Muscle of back (tissue), 3 donors: ENCODE measurements at regions not wholly inside any gene's neighbourhood (a gene's known extent, or its start where the extent isn't known, plus 50 kb on each side); places are given as distances from the start of the nearest gene placed in this dataset.

ENCODE experiments used
- DNase-seq, 3 donors: peaks; one replicate each; pipeline versions ENCODE4 v3.0.0 to v3.0.0-alpha.2; 2013

DNA sequence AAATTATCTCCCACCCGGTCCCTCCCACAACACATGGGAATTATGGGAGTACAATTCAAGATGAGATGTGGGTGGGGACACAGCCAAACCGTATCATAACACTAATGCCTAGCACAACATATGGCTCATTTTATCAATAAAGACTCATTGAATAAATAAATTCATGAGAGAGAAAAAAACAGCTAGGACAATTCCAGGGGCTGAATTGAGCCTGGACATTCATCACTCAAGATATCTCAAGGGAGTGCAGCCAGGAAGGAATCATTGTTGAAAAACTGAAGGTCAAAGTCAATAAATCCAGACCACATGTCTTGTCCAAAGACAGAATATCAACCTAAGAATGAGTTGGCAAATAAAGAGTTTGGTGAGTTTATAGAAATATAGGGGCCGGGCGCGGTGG, 644.1 kb downstream of the PLPP3 start:
- DNase-seq = no peak

DNA sequence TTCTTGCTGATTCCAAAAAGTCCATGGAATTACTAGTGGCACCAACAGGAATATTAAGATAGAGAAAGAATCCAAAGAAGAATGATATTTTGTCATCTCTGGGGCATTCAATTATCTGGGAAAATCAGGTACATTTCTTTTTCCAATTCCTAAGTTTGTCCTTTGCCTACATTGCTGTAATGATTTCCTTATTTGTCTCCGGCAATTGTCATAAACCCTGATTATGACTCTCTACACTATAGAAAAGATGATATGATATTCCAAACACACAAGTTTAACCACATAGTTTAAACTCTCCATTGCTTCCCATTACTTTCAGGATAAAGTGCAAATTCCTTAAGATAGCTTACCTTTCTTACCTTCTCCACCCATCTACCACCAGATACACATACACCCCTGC, 647.0 kb downstream of the PLPP3 start:
- DNase-seq = no peak

DNA sequence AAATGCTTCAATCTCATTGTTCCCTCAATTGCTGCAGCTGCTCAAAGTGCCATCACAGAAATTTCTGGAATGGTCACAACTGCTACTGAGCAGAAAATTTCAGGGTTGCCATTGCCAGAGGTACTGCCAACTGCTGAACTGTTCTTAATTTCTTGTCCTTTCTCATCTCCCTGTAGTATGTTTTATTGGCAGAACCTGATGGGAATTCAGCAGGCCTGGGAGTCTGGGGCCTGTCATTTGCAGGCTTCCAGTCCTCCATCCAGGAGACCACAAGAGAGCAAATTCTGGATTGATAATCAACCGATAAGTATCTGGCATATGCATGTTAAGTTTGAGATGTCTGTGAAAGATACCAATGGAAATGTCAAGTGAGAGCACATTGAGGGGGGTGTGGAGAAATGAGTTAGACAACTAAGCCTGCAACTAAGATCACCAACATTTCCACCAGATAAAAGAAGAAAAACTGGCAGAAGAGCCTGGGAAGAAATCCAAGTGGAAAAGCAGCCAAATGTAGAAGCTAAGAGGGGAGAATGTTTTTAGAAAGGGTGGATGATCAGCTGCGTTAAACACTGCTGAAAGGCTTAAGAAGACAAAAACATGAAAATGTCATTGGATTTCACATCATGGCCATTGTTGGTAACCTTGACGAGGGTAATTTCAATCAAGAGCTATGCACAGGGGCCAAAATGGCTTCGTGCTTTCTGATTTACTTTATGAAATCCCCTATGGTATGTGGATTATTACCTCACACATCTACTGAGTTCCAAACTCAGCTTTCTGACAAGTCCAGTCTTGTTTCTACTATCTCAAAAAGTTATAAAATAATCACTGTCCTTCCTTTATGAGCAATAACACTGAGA, 648.1 kb downstream of the PLPP3 start:
- peak; percentile 79 to 93 (median 81) for DNase-seq

DNA sequence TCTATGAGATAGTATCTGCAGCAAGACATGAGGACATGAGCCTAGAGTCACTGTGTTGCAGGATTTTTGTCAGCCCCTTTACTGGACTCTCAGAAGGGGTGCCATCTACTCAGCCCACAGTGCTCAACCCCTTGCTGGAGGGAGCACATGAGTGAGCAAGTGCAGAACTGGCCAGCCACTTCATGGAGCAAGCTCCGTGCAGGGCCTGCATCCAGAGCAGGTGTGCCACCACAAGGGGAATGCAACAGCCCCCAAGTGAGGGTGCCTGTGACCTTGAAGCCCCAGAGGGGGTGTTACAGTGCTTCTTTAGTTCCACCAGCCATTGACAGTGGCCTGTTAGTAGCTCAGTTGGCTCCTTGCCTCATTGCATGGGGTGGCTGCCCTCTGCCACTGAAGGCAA, 649.7 kb downstream of the PLPP3 start:
- no peak for DNase-seq

DNA sequence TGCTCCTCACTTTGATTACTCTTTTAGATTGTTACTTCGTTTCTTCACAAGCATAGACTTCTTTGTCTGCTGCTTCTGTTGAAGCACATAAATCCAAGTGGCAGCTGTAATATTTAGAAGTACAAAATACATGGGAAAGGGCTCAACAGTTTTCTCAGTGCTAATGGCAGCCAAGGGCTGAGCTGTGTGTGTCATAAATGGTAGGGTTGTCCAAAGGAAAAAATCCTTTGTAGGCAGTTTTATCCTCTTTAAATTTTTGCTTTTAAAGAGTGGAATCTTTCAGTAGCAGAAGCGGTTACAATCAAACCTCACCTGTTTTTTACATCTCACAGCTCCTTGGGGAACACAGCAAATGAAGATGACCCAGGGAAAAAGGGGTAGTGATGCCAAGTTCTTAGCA, 650.8 kb downstream of the PLPP3 start:
- DNase-seq = peak in 2 of 3 donors; percentile 42 to 63

DNA sequence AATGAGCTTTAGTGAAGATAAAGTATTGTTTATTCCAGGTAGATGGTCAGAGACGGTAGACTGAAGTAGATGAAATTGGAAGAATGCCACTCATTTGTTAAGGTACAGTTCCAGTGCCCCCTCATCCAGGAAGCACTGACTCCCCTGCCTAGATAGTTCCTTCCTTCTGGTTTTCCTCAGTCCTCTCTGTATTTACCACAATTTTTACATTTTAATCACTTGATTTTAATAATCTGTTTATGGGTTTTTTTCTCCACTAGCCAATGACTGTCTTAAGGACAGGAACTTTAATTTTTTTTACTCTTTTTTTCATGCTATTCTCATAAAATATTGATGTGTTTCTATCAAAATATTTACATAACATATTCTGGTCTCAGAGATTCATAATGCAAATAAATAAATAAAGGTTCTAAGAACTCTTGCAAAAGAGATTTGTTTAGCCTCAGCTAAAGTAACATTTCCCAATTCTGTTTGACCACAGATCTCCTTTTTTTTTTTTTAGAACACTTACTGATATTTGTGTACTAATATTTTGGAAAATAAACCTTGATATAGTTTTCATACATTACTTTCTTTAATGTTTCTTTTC, 651.6 kb downstream of the PLPP3 start:
- no peak for DNase-seq

DNA sequence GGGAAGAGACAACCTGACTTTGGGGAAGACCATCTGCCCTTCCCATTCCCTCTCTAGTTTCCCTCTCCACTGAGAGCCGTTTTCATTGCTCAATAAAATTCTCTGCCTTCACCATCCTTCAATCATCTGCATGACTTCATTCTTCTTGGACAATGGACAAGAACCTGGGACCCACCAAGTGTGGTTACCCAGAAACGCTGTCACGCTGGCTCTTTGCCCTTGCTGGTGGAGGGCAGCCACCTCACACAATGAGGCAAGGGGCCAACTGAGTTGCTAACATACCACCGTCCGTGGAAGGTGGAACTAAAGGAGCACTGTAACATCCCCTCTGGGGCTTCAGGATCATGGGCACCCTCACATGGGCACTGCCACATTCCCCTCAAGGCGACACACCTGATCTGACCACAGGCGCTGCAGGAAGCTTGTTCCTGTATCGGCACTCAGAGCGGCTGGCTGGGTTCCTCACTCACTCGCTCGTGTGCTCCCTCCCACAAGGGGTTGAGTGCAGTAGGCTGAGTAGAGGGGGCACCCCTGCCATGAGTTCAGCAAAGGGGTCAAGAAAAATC, 652.4 kb downstream of the PLPP3 start:
- no peak for DNase-seq

DNA sequence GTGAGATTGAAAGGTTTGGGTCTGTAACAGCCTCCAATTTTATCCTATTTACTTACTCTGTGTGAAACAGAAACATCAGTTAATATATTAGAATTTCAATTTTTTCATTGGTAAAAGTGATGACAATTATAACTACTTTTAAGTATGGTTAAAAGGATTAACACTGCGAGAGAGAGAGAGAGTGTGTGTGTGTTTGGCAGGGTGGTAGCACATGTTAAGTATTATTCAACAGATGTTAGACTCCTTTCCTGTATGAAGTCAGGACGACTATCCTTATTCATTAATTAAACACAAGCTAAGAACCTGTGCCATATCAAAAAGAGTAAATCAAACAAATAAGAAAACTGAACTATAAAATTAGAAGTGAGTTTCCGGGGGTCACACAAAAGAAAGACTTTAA, 662.5 kb downstream of the PLPP3 start:
- DNase-seq = no peak

DNA sequence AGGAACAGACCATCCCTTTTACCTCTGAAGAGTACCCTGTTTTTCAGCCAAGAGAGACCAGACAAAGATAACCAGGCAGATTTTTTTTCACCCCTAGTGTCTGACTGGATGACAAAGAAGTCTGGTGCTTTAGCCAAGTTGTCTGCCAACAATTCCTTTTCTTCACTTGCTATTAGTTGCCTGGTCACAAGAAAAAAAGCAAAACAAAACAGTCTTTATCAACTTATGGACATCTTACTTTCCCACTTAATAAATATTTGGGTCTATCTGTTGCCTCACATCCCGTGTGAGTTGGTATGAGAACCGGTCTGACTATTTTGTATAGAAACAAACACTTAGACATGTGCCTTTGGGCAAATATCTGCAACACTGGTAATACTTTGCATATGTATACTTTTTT, 662.9 kb downstream of the PLPP3 start:
- DNase-seq = no peak

DNA sequence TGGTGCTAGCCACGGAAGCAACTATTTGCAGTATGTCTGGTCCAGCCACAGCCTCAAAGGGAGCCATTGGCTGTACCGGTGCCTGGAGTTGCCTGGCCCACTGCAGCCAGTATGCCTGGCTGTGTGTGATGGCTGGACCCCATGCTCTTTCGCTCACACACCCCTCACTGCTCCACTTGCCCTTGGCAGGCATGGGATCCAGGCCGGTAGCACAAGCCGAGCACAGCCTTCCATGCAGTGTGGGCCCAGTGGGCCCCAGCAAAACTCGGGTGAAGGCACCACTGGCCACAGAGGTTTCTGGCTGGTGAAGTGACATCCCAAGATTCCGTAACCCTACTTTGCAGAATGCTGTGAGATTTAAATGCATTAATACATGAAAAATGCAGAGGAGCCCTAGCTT, 665.8 kb downstream of the PLPP3 start:
- DNase-seq = no peak

DNA sequence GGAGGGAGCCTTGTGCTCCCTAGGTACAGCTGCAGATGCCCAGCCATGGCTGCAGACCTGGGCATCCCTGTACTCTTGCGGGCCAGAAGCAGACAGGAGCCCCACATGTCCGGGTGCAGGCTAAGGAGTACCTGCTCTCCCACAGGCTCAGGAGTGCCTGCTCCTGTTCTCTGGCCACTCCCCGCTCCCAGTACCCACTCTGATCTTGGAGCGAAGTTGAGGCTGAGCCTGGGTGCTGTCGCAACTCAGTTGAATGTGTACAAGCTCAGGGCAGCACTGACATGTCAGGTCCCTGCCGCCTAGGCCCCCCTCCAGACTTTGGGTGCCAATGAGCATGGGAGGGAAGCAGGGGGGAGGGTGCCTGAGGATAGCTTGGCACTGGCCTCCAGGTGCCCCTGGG, 666.9 kb downstream of the PLPP3 start:
- no peak for DNase-seq

DNA sequence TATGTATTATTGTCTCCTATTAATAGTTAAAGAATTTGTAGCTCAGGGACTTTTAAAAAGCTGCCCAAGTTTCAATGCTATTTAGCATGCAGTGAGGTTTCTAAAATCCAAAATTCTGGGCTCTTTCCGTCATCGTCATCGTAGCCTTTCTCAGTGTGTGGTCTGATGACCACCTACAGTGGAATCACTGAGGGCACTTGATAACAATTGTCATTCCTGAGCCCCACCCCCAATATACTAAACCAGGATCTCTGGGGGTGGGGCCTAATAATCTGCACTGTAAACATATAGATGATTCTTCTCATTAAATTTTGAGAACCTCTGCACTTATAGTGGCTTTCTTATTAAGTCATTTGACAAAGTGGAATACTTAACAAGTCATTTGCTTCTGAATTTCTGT, 674.8 kb downstream of the PLPP3 start:
- DNase-seq = no peak

DNA sequence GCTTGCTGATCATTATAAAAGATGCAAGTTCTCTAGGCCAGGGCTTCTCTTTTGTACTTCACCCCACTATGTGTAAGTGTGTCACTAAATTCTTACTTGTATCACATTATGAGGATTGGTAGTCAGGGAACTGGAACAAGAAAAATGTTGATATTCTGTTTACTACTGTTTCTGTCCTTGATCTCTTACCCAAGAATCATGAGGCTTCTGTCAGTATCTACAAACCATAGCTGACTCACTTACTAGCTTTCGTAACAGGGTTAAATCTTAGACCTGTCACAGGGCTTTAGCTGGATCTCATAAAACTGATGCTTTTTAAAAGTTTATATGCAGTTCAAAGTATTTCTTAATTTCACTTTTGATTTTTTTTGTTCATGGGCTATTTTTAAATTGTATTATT, 681.2 kb downstream of the PLPP3 start:
- DNase-seq = no peak

DNA sequence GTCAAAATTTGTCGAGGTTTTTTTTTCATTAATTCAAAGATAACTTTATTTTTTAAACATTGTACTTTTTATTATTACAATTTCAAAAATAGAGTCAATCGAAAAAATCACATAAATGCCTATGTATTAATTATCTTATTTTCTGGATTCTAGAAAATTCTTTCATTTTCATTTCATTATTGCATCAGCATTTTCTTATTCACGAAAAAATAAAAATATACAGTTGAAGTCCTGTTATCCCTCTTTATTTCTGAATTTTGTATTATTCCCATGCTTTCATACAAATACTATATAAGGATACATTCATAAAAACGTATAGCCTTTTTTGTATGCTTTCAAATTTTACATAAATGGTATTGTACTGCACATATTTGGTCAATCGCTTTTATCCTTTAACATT, 681.0 kb upstream of the USP24 start:
- DNase-seq = no peak

DNA sequence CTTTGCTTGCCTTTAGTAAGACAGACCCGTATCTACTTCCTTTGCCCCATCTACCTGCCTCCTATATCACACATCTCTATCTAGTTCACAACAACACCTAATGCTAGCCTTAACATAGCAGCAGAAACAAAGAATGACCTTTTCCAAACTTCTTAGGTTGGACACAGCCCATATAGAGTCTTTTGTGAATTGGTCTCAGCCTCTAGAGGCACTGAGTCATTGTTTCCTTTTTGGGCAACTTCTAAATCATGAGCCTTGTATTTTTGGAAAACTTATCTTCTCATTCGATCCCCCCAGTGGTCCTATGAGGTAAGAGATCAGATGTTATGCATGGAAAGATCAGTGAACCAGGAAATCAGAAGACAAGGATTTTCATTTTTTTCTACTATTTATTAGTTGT, 679.4 kb upstream of the USP24 start:
- DNase-seq = no peak

DNA sequence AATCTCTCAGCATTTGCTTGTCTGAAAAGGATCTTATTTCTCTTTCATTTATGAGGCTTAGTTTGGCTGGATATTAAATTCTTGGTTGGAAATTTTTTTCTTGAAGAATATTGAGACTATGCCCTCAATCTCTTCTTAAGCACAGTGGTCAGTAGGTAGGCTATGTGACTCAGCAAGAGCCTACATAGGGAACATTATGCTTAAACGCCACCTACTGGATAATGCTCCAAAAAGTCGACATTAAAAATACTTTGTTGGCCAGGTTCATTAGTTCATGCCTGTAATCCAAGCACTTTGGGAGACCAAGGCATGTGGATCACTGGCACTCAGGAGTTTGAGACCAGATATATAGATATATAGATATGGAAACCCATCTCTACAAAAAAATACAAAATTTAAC, 678.0 kb upstream of the USP24 start:
- DNase-seq = no peak

DNA sequence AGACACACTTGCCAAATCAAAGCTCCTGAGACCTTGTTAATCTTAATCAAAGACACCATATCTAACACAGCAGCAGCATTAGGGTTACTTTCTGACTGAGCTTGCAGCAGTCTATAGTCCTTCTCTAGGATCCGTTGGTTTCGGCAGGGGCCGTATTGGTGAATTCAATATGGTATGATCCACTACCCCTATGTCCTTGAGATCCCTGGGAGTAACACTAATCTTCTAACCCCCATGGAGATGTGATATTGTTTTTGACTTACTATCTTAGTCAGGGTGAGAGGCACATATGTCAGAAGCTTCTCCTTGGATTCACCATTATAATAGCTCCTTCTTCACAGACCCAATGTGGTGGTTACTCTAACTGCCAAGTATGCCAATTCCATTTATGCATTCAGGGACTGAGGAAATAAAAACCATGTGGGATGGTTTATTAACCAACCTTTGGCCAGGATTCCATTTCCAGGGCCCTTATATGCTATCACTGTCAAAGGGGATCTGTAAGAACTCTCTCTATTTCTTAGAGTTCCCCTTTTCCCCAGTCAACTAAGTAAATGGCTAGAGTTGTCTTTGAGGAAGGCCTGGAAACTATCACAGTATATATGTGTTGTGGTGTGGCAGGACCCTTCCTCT, 673.6 kb upstream of the USP24 start:
- no peak for DNase-seq

DNA sequence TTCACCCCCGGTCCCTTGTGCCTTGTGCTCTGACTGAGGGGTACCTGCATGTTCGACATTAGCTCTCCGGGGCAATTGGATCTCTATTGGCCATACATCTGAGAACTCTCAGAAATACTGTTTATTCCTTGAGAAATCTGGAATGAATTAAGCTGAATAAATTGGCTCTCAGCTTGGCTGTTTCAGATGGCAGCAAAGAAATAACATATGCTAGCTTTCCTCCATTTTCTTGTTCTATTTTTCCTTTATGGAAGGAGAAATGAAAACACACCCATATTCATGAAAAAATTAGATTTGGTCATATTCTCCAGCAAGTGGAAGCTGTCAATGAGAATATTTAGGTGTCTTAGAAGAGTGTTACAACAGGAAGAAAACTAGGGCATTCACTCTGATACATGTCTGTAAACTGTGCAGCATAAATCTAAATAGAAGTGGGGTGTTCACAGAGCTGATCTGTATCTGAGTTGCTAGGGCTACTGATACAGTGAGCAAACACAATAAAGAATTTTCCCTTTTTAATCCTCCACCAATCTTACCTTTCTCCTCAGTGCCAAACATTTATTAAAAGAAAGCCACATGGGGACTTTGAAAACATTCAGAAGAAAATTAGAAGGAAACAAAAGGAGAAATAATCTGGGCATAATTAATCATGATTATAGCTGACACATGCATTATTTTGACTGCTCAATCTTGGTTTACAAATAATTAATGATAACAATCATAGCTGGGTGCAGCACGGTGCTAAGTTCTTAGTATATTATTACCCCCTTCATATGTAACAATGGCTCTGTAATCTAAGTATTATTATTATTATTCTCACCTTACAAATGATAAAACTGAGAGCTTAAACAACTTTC, 671.9 kb upstream of the USP24 start:
- DNase-seq = peak in 1 of 3 donors; percentile 43

DNA sequence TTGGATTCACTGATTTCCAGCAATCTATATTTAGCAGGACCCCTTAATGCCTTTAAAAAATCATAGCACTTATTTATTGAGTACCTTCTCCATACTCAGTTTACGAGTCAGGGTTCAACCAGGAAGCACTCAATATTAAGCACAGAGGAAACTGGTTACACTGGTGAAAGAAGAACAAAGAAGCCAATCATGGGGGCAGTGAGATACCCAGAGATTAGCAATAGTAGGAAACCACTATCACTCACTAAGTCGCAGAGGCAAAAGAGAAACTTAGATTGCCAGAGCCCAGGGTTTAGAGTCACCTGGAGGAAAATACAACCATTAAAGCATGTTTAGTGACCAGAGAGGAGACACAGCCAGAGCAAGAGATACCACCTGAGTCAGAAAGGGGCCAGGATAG, 670.5 kb upstream of the USP24 start:
- no peak for DNase-seq

DNA sequence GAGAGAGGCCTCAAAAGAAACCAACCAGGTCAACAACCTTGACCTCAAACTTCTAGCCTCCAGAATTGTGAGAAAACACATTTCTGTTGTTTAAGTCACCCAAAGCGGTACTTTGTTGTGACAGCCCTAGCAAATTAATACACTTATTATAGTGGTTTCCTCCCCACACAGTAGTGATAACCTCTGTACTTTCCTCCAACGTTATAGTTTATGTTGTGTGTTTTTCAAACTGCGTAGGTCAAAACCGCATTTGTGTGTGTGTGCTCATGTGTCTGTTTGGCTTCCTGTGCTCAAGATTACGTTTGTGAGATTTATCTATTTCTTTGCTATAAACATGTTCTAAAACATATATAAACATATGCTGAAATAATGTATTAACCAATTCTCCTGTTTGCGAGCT, 667.8 kb upstream of the USP24 start:
- no peak for DNase-seq

DNA sequence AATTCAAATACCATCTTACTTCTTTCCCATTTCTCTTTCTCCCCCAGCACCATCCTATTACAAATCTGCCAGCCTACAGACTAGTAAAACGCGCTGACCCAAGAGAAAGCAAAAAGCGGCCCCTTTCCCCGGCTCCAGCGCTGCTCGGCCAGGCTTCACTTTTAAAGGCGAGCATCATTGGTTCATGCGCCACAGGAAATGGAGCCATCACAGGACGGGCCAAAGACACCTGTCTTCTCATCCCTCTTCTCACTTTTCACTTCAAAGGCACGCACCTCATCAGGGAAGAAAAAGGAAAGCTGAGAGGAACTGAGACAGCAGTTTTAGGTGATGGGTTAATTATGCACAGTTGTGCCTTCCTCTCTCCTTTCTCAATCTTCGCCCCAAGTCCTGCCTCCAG, 664.2 kb upstream of the USP24 start:
- no peak for DNase-seq
